ENCODE measurements at regions not wholly inside any gene's neighbourhood (a gene's known extent, or its start where the extent isn't known, plus 50 kb on each side); places are given as distances from the start of the nearest gene placed in this dataset.

- H3K27ac ChIP-seq, result peak overlapping the region; percentile 25; the same call in 1 of the 2 replicates
- TF ChIP-seq CTCF (IDR thresholded peaks at IDR 0.05), result no peak
- no peak for TF ChIP-seq ZFX (IDR thresholded peaks at IDR 0.05; ENCODE audit: borderline replicate concordance)
Measured at GRCh38 chr4:115883847-115884246, 770.4 kb upstream of the NDST4 start.

GRCh38 chr4:115883231-115883630 lies 769.8 kb upstream of the NDST4 start:
- TF ChIP-seq CTCF (IDR thresholded peaks at IDR 0.05), result no peak
- no peak for TF ChIP-seq ZFX (IDR thresholded peaks at IDR 0.05; ENCODE audit: borderline replicate concordance)
- H3K27ac ChIP-seq, result peak overlapping the region; percentile 25; the same call in 1 of the 2 replicates

- no peak overlapping the region for H3K27ac ChIP-seq
- TF ChIP-seq CTCF (IDR thresholded peaks at IDR 0.05) (peak; percentile 25), ZFX (IDR thresholded peaks at IDR 0.05; ENCODE audit: borderline replicate concordance) (no peak)
Measured at GRCh38 chr4:115873048-115873447, 759.6 kb upstream of the NDST4 start.

GRCh38 chr4:115871596-115871995 lies 758.2 kb upstream of the NDST4 start:
- TF ChIP-seq ZFX (IDR thresholded peaks at IDR 0.05; ENCODE audit: borderline replicate concordance) (no peak), CTCF (IDR thresholded peaks at IDR 0.05) (no peak)
- no peak overlapping the region for H3K27ac ChIP-seq

GRCh38 chr4:115866364-115866896 lies 753.0 kb upstream of the NDST4 start:
- no peak for TF ChIP-seq ZFX (IDR thresholded peaks at IDR 0.05; ENCODE audit: borderline replicate concordance)
- TF ChIP-seq CTCF (IDR thresholded peaks at IDR 0.05), result no peak
- H3K27ac ChIP-seq, result no peak overlapping the region

GRCh38 chr4:115865736-115866135 lies 752.3 kb upstream of the NDST4 start:
- H3K27ac ChIP-seq, result no peak overlapping the region
- TF ChIP-seq ZFX (IDR thresholded peaks at IDR 0.05; ENCODE audit: borderline replicate concordance) (no peak), CTCF (IDR thresholded peaks at IDR 0.05) (no peak)

GRCh38 chr4:115852767-115853091 lies 739.3 kb upstream of the NDST4 start:
- no peak overlapping the region for H3K27ac ChIP-seq
- no peak for TF ChIP-seq ZFX (IDR thresholded peaks at IDR 0.05; ENCODE audit: borderline replicate concordance)
- peak; percentile 32 for TF ChIP-seq CTCF (IDR thresholded peaks at IDR 0.05)

All from 22Rv1 (cell line).